ENCODE measurements at regions not wholly inside any gene's neighbourhood (a gene's known extent, or its start where the extent isn't known, plus 50 kb on each side); places are given as distances from the start of the nearest gene placed in this dataset.

DNA sequence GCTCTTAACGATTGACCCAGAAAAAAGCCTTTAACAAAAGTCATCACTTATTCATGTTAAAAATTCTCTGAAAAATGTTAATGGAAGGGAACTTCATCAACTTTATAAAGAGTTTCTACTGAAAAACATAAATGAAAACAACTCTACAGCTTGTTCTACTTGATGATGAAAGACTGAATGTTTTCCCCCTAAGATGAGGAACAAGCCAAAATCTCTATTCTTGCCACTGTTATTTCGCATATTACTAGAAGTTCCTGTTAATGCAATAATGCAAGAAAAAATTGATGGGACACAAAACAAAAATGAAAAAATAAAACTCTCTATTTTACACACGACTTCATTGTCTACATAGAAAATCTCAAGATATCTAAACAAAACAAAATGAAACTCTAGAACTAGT, 249.8 kb upstream of the AKR1E2 start:
- DNase-seq = no peak

DNA sequence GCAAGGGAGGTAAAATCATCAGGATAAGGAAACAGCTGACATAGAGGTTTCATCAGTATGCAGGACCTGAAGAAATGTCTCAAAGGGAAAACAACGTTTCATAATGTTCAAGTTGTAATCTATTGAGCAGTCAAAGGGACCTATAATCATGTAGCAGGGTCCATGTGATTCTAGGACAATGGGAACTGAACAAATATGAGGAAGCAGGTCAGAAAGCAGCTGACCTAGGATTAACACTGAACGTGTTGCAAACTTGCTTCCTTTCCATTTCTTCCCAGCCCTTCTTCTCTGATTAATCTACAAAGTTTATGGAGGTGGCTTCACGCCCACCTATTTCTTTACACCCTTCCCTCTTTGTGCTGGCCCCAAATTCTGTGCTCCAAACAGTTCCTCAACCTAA, 256.9 kb upstream of the AKR1E2 start:
- no peak for DNase-seq

DNA sequence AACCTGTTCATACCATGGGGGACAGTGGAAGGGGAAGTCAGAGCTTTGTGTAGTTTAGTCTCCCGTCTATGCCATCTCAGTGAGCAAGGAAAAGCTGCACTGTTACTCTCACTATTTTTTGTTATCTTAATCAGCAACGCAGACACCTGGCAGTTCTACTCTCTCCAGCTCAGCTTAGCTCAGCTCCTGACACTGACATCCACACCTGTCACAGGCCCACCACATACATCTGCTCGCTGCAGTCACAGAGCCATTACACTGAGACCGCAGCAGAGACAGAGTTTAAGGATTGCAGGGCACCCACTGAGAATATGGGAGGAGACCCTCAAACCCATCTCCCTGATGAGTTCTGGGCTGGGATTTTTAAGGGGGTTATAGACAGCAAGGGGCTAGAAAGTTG, 257.3 kb upstream of the AKR1E2 start:
- DNase-seq = no peak

DNA sequence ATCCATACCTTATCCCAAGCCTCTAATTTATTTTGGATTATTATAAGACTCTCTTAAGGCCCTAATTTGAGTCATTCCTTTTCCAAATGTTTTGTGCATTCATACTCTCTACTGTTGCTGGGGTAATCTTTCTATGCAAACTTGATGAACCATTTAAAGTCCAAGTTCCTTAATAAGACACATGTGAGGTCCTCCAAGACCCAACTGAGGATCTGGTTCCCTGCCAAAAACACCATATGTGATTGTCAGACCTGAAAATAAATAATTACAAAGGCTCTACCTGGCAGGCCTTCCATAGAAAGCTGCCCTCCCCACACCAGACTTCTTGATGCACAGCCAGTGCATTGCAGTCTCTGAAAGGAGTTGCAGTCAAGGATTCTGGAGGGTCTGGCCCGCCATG, 257.9 kb upstream of the AKR1E2 start:
- no peak for DNase-seq

DNA sequence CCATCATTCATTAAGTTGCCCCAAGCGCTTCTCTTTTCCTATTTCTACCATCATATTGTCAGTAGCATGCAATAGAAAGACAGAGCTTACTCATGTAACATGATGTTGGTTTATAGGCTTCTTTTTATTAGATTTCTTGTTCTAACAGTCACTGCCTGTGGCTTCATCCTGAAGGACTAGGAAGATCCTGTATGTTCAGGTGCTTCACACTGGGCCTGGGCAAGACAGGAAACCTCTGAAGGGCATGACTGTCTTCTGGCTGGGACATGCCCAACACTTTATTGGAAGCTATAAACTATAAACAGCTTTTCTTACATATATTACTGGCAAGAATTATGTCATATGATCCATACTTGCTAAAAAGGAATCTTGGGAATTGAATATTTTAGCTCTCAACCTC, 258.4 kb upstream of the AKR1E2 start:
- DNase-seq = no peak

DNA sequence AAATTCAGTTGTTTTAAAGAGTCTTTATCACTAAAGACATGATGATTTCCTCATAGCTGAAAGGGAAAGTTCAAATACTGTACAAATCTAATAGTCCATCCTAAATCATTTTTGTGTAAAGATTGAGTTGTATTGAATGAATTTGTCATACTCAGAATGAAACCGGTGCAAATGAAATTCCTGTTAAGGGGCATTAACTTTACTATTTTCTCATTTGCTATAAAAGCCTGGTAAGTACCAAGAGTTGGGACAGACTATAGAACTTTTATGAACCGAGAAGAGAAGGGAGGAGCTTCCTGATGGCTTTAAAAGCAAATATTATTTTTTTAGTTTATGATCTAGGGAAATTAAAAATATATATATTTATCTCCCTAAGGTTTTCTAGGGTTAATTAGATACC, 260.0 kb upstream of the AKR1E2 start:
- no peak for DNase-seq

DNA sequence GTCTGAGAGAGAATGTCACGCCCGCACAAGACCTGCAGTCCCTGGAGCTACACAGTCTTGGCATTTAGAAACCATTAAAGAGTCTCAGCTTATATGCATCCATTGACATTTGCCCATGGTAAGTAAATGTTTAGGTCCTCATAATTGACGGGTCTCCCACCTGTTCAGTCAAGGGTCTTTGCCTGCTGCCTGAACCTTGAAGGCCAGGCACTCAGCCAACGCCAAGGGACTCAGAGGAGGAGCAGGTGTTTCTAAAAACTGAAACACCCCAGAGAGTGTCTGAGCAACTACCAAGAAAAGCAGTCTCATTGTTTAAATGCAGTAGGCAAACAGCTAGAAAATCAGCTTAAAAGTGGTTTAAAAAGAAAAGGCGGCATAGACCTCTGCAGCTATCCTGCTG, 264.7 kb upstream of the AKR1E2 start:
- no peak for DNase-seq

DNA sequence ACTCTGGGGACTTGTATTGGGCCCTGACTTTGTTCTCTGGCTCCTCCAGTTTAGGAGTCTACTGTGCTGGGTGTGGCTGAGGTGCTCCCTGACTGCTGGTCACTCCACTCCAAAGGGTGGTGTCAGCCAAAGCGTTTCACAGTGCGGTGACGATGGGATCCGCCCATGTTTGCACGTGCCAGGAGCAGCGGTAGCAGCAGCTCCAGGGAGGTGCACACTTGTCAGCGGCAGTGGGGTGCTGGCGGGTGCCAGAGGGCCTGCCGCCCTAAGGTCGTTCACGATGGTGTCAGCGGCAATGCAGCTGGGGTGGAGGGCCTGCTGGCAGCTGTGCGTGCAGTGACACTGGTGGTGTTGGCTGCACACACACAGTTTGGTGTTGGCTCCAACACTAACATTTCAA, 268.5 kb upstream of the AKR1E2 start:
- DNase-seq = no peak

DNA sequence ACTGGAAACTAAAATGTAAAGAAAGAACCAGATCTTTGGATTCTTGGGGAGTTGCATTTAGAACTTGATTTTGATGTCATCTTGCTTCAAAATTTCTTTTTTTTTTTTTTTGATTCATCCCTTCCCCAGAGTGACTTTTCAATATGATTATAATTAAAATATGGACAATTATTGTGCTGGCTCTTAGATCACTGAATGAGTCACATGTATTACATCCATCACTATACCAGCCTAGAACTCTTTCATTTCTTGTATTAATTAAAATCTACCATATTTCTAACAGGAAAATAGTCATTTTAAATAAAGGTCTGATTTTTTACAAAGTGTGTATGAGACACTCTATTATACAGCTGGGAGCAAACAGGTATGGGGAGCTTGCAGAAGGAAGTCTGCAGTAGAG, 269.5 kb upstream of the AKR1E2 start:
- no peak for DNase-seq

DNA sequence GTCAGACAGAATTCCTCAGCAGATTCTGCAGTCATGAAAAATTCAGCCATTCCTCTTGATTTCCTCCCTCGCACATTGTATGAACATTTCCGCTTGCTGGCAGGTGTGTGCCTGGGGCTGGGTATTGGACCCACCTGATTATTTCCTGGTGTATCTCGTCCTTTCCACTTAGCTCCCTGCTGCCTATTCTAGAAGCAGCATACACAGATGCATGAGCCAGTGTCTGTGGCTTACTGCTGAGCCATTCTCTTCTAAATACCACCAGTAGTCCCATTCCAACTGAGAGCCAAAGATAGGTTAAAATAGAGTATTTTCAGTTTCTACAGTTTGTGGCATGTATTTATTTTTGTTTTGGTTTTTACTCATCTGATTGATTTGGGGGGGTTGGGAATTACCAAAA, 270.1 kb upstream of the AKR1E2 start:
- no peak for DNase-seq

DNA sequence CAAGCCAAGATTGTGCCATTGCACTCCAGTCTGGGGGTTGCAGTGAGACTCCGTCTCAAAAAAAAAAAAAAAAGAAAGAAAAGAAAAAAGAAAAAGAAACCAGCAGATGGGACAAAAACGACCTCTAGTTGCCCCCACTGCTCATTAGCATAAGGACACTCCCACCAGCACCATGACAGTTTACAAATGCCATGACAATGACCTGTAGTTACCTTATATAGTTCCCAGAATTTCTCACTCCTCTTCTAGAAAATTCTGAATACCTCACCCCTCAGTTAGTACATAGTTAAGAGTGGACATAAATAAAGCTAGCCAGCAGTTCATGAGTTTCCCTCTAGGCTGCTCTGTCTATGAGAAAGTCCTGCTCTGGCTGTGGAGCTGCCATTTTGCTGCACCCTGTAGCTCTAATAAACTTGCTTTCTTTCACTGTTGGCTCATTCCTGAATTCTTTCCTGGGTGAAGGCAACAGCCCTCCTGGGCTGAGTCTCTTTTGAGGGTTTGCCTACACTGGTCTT, 276.8 kb upstream of the AKR1E2 start:
- DNase-seq = no peak

DNA sequence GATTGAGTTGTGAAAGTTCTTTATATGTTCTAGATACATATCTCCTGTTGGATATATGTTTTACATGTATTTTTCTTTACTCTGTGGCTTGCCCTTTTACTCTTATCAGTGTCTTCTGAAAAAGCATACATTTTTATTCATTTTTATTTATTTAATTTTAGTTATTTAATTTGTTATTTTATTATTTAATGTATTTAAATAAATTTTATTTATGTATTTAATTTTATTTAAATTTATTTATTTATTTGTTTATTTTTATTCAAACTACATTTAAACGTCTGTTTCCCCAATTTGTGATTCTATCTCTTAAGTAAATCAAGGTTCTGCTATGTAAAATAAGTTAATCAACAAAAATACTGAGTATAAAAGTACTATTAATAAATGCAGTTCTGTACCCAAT, 279.1 kb upstream of the AKR1E2 start:
- DNase-seq = no peak

DNA sequence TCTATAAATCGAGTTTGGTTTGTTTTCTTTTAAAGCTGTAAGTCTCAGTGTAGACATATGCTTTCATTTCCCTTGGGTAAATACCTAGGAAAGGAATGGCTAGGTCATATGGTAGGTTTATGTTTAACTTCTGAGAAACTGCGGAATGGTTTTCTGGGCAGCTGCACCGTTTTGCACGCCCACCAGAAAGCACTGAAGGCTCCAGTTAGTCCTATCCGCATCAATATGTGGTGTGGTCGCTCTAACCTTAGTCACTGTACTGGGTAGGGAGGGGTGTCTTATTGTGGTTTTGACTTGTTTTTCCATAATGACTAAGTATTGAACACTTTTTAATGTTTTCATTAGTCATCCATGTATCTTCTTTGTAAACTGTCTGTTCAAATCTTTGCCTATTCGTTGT, 279.5 kb upstream of the AKR1E2 start:
- no peak for DNase-seq

DNA sequence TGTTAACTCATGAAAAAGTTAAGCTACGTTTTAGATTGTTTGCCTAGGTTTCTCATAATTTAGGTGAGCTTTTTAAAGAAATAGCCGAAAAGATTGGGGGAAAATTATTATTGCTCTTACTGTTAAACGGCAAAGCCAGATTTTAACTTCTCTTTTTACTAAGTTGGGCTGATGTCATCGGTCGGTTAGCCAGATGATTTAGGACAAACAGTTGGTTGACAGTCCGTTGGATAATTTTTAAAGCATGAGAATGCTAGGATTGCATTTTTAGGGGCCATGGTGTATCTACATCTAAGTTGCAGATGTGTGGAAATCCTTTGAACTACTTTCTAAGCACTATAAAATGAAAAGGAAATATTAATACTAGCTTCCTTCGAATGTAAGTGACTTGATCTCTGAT, 280.9 kb upstream of the AKR1E2 start:
- no peak for DNase-seq

DNA sequence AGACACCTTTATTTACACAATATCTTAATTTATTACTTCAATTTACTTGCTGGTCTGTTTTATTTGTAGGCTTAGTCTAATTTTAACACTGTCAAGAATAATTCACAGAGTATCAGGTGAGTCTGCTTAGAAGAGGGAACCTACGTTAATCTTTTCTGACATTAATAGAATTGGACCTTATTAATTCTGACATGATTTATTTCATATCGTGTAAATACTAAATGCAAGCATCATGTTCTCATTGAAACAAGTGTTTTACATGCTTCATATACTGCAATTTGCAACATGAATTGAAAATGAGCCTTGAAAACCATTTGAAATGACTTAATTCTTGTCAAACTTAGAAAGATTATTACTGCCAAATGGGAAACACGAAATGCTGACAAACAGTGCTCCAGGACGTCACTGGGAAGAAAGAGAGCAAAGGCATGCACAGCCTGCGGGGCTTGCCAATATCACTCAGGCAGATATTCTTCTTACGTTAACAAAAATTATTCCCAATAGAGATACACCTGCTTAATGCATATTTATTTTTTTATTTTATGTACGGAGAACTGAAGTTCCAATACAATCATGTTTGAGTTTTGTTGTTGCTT, 282.0 kb upstream of the AKR1E2 start:
- no peak for DNase-seq

DNA sequence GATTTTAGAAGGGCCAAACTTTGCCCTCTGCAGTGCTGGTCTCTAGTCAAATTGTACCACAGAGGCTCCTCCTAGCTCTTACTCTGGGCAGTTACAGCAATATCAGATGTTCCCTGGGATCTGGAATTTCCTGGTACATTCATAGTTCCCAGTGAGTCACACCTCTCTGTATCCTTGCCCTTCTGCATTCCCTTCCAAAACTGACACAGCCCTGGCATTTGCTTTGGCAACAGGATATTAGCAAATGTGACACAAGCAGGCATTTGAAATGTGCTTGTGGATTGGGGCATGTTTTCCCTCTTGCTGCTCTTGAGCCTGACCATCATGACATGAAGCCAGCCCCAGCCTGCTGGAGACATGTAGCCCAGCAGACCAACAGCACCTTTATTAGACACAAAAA, 284.7 kb upstream of the AKR1E2 start:
- DNase-seq = no peak

DNA sequence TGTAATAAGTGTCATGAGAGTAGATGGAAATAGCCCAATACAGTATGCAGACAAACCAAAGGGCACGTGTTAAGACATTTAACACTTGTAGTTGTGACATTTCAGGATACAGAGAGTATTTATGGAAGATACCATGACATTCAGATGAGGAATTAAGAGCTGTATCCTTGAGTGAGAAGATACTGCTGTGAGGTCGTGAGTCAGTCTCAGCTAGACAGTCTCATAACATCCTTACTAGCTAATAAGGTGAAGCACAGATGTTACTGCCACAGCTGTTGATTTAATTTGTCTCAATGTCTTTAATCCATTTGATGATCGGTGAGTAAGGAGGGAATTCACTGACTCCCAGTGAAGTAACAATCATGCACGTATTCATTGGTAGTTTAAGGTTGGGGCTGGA, 288.0 kb upstream of the AKR1E2 start:
- no peak for DNase-seq

DNA sequence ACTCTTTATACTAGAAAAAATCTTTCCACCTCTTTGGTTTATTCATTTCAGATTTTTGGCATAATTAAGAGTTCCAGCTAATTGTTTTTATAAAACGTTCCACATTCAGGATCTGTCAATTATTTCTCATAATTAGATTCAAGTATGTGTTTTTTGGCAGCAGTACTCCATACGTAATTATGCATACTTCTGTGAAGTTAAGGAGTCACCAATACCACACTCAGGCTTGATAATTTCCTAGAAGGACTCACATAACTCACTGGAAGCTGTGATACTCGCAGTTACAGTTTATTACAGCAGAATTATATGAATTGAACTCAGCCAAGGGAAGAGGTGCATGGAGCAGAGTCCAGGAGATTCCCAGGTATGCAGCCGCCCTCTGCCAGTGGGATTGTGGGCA, 290.5 kb upstream of the AKR1E2 start:
- no peak for DNase-seq

DNA sequence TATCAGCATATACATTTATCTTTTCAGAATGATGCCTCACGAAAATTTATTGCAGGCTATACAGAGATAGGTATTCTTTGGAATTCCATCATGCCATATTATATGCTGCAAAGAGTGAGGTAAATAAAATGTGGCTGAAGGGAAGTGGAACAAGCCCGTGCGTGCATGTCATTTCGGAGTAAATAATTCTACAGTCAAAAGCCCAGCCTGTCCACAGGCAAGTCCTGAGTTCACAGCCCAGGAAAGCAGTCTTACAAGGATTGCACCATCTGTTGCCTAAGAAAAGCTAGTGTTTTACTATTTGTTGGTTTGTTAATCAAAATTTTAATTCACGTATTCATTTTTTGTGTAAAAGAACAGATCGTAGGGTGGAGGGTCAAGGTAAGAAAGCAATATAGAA, 292.4 kb upstream of the AKR1E2 start:
- DNase-seq = no peak

DNA sequence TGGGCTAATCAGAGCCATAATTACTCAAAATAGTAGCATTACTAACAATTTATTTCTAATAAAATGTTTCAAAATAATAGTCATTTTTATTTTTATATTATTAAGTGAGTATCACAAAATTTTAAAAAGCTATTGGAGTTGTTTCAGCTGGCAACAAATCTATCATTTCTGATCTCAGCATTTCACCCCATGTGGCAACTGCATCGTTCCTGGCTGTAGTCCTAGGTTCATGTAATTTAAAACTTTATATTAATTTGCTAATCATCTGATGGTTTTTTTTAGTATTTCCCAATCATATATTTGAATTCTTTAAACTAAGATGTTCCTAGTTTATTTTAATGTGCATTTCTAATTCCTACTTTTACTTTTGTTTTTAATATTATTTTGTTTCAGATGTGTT, 293.0 kb upstream of the AKR1E2 start:
- DNase-seq = no peak

DNA sequence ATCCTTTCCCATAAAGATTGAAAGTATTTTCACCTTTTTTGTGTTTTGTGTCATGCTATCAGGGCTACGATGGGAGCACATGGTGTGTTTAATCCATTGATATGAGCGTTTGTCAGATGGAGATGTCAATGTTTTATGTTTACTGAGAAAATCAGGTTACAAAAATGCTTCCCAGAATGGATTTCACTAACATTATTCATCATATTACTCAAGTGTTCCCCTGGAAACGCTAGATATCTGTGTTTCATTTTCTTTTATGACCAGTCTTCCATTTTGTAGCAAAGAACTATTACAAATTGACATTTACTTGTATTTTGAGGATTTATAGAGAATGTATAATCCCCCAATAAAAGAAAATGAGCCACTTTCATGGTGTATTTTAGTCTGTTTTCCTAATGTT, 293.5 kb upstream of the AKR1E2 start:
- no peak for DNase-seq

DNA sequence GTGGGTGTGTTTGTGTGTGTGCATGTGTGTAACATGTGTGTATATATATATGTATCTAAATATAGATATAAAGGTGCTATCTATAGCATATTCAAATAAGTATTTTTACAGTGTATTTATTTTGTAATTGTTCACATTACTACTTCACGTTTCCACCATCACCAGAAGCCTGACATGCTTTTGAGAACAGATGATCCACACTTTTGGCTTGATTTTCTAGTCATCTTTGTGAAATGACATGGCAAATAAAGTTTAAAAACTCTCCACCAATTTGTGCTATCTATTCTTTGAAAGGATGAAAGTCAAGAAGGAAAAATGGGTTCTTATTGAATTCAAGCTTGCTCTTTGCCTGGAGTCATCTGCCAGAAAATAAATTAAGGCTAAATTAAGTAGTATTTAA, 294.0 kb upstream of the AKR1E2 start:
- DNase-seq = no peak

DNA sequence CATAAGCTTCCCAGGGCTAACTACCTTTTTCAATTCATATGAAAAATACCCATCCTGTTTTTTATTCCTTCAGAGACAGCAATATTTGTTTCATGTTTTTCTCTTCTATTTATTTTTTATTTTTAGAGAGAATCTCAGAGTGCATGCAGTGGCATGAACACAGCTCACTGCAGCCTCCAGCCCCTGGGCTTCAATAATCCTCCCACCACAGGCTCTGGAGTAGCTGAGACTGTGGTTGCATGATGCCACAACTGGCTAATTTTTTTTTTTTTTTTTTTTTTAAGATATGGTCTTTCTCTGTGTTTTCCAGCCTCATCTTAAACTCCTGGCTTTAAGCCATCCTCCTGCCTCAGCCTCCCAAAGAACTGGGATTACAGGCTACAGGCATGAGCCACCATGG, 296.7 kb upstream of the AKR1E2 start:
- no peak for DNase-seq

DNA sequence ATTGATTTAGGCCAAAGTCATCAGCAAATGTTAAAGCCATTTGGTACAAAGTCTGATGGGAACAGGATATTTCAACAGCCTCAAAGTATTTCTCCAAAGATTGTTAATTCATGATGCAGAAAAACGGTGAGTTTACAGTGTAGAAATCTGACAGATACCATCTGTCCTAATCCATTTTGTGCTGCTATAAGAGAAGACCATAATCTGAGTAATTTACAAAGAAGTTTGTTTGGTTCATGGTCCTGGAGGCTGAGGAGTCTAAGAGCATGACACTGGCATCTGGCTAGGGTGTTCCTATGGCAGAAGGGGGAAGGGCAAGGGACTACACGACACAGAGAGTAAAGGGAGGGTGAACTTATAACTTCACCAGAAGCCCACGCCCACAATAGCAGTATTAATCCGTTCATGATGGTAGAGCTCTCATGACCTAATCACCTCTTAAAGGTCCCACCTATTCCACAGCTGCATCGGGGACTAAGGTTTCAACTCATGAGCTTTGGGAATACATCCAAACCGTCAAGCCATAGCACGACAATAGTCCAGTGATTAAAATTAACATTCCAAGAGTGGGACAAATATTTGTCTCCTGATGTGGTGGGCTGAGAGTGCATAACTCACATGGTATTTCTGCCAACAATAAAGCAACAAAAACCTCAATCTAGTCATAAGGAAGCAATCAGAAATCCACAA, 298.6 kb upstream of the AKR1E2 start:
- no peak for DNase-seq

DNA sequence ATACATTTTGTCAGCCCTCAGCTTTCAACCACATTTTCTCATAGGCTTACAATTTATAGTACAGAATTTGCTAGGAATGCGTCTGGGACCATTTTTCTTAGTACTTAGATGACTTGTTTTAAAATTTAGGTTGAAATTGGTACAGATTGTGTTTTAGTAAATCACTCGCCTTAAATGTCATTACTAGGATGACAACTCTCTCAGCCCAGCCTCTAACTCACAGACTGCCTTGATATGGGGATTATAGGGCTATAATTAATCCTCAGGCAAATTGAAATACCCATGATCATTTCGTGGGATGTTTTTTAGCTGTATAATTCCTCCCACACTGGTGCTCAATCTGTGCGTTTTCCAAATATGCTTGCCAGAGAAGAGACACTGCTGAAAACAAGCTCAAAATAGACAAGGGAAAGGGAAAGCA, 299.7 kb upstream of the AKR1E2 start:
- no peak for DNase-seq
